GM12874 (cell line): ENCODE measurements at regions not wholly inside any gene's neighbourhood (a gene's known extent, or its start where the extent isn't known, plus 50 kb on each side); places are given as distances from the start of the nearest gene placed in this dataset.

Source experiments
- CTCF ChIP-seq: IDR thresholded peaks from 2 replicates; pipeline ENCODE4 v1.5.1; 2011; ENCODE audit warnings: low read depth, mild to moderate bottlenecking, control low read depth, low read length, moderate library complexity; ENCODE audit not compliant: insufficient read depth

DNA sequence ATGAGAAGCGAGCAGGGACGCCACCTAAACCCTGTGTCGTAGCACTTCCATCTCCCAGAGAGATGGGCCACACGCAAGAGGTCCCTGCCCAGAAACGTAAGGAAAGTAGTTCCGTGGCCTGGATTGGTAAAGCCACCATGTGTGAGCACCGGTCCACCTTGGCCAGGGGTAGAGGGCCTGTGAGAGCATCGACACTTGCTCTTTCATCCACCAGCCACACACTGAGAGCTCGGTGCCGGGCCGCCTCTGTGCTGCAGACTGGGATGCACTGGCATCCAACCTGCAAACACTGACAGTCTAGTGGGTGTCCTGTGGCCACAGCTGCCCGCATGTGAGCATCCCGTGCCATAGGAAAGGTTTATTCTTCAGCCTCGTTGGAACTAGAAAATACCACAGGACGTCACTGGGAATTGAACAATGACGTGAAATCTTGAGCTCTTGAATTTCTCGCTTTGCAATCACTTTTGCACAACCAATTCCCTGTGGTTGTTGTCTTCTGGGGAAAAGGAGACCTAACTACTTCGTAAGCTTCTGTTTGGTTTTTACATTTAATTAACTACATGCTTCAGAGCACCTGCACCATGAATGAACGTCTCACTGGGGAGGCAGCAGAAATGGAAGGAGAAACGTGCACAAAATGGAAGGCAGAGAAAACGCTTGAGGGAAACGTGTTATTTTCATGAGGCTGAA lies 212.0 kb upstream of the RAB6C start:
- TF ChIP-seq CTCF, result no peak

GRCh38 chr2:129768036-129768386 lies 211.5 kb upstream of the RAB6C start:
- no peak for TF ChIP-seq CTCF

DNA sequence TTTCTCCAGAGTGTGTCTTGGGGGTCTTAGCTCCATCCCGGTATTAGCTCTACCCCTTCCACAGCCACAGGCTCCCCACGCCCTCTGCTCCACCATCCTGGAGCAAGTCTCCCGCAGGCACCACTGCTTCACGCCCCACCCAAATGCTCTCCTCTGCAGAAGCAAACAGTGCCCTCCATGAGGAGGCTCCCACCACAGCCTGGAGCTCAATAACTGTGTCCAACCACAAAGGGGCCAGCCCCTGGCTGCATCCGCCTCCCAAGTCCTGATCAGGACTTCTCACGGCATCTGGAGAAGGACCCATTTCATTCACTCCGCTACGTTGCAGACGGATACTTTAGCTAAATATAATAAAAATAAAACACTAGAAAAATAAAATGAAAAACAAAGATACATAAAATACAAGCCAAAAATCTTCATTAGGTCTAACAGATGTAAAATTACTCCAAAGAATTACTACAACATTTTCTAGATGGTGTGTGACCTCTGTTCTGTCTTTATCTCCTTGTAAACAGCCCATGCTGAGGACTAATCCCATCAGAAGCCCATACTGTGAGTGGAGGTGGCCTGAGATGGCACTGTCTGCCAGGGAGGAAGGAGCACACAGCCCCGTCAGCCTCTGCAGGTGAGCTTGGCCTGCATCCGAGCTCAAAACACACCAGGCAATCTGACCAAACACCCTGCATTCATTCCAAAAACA lies 210.8 kb upstream of the RAB6C start:
- TF ChIP-seq CTCF, result no peak

DNA sequence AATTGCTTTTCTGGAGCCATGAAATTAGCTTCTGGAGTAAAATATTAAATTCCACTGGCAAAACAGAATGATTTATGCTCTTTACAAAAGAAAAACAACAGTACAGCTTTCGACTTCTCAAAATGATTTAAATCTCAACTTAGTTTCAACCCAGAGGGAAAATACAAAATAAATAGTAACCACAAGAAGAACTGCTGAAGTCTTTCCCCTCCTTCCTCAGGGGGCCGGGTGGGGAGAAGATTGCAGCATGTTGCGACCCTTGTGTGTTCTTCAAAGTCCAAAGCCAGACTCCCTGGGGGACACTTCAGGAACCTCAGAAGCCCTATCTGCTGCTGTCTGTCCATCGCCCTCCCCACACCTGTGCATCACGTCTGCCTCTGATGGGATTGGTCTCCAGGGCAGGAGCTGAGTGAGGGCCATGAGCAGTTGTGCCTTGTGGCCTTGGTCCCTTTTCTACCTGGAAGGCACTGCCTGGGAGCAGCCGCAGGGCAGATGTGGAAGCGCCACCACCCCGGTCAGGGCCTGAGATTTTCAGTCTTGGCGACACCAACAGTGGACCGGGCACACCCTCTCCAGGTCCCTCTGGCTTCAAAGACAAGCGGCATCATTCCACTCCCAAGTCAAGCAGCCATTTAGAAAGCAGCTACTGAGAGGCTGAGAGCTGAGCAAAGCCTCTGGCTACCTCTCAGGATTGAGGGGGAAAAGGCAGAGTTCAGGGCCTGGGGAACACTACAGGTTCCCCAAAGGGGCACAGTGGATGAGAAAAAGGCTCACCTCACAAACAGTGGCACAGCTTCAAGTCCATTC lies 210.1 kb upstream of the RAB6C start:
- no peak for TF ChIP-seq CTCF

- no peak for TF ChIP-seq CTCF
Measured at GRCh38 chr2:129771418-129772189, 207.9 kb upstream of the RAB6C start.

DNA sequence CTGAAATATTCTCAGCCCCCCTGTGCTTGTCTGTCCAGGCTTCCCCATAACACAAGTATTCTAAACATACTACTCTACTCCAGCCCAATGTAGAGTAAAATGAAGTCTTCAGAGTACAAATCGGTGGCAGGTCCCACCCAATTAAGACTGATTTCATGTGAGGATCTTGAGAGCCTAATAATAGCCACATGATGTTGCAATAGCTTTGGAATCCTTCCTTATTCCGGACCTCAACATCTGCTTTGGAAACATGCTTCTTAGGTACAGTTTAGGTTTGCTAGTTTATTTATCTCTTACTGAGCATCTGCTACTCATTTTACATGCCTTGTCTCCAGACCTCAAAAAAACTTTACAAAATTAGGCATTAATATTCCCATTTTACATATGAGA lies 207.3 kb upstream of the RAB6C start:
- no peak for TF ChIP-seq CTCF
